RWPE2 (cell line): ENCODE measurements at regions not wholly inside any gene's neighbourhood (a gene's known extent, or its start where the extent isn't known, plus 50 kb on each side); places are given as distances from the start of the nearest gene placed in this dataset.

Experiments used
- ATAC-seq: fragments of 200-7000 bp; cut with Tn5 transposase; 3 replicates; pipeline ENCODE4 v1.9.1; 2021; ENCODE audit warnings: low read depth
- DNase-seq: peaks from one replicate; pipeline ENCODE4 v3.0.0-alpha.2; 2020; ENCODE audit warnings: low spot score
- H3K27ac ChIP-seq: fragments of 450-650 bp; 2 replicates; pipeline ENCODE4 v1.5.1; 2017; ENCODE audit warnings: mild to moderate bottlenecking; ENCODE audit not compliant: poor library complexity, severe bottlenecking
- H3K27me3 ChIP-seq: fragments of 250-450 bp; sonication (Bioruptor Pico); 2 replicates; pipeline ENCODE4 v1.5.1; 2021; ENCODE audit warnings: mild to moderate bottlenecking, moderate library complexity; ENCODE audit not compliant: insufficient read depth, poor library complexity, severe bottlenecking
- H3K36me3 ChIP-seq: fragments of 250-450 bp; sonication (Bioruptor Pico); 2 replicates; pipeline ENCODE4 v1.5.1; 2020; ENCODE audit warnings: low read depth, mild to moderate bottlenecking, moderate library complexity
- H3K4me1 ChIP-seq: fragments of 250-450 bp; sonication (Bioruptor Pico); 2 replicates; pipeline ENCODE4 v1.5.1; 2021; ENCODE audit warnings: mild to moderate bottlenecking, moderate library complexity; ENCODE audit not compliant: insufficient read depth, poor library complexity, severe bottlenecking
- H3K4me3 ChIP-seq: fragments of 250-450 bp; sonication (Bioruptor Pico); 2 replicates; pipeline ENCODE4 v1.5.1; 2021; ENCODE audit warnings: mild to moderate bottlenecking, moderate library complexity; ENCODE audit not compliant: severe bottlenecking
- H3K9me3 ChIP-seq: fragments of 250-450 bp; sonication (Bioruptor Pico); 2 replicates; pipeline ENCODE4 v1.5.1; 2021; ENCODE audit warnings: mild to moderate bottlenecking, moderate library complexity; ENCODE audit not compliant: severe bottlenecking
- TF ChIP-seq, protein P1 (sequence below): fragments of 450-650 bp; IDR thresholded peaks from one replicate; pipeline ENCODE4 v1.5.1; 2017; ENCODE audit warnings: mild to moderate bottlenecking, moderate library complexity; ENCODE audit not compliant: poor library complexity, severe bottlenecking

DNA sequence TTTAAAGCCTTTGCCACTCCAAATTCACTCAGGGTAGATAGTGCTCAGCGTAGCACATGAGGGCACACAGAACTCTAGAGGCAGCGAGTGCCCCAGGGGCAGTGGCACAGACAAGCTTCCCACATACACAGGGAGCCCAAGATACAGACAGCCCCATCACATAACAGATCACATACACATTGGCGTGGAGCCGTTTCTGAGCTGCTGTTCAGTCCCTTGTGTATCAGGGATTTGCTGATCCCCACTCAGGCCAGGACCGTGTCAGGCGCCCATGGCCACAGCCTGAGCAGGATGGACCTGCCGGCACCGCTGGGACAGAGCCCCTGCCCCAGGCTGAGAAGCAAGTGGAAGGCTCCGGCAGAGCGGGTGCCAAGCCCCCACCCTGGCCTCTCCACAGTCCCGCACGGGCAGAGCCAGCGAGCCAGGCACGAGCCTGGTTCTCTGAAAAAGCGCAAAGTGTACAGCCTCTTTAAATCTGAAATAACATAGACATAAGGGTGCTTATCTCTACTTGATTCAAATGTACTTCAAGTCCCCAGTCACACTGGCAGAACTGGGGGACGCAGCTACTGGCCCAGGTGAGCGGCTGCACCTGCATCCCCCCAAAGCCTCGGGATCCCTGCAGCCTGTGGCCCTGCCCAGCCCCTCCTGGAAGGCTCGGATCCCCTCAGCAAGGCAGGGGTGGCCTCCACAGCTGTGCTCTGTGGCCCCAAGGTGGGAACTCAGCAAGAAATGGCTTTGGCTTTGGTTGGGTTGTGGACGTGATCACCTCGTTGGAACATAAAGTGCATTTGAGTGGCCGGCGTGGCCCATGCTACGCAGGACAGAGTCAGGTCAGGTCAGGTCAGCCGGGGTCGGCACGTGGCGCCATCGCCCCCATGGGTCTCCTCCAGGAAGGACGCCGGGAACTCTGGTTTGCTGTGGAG lies 231.3 kb downstream of the ERMARD start:
- Histone ChIP-seq H3K27me3 (no peaks in the 10 kb centered on the region), H3K36me3 (no peaks in the 10 kb centered on the region), H3K27ac (no peak overlapping the region), H3K4me1 (peaks cover 10% of the 10 kb centered on the region), H3K4me3 (no peak overlapping the region), H3K9me3 (no peaks in the 10 kb centered on the region)
- DNase-seq (no peak), ATAC-seq (no peak)
- TF ChIP-seq, protein P1, sequence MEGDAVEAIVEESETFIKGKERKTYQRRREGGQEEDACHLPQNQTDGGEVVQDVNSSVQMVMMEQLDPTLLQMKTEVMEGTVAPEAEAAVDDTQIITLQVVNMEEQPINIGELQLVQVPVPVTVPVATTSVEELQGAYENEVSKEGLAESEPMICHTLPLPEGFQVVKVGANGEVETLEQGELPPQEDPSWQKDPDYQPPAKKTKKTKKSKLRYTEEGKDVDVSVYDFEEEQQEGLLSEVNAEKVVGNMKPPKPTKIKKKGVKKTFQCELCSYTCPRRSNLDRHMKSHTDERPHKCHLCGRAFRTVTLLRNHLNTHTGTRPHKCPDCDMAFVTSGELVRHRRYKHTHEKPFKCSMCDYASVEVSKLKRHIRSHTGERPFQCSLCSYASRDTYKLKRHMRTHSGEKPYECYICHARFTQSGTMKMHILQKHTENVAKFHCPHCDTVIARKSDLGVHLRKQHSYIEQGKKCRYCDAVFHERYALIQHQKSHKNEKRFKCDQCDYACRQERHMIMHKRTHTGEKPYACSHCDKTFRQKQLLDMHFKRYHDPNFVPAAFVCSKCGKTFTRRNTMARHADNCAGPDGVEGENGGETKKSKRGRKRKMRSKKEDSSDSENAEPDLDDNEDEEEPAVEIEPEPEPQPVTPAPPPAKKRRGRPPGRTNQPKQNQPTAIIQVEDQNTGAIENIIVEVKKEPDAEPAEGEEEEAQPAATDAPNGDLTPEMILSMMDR = no peak

DNA sequence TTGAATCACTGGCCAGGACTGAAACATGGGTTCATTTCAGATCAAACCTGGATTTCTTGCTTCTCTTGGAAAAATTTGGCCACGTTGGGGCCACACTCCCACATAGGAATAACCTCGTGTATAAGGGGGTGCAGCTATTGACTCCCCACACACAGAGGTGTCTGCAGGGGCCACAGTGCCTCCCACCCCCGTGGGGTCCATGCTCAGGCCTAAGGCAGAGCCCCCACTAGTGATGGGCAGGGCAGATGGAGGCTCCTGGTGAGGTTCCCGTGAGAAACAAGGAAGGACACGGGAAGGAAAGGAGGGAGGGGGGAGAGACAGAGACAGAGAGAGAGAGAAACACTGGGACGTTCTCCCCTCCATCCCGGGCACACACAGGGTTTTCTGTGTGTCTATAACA lies 230.5 kb downstream of the ERMARD start:
- Histone ChIP-seq H3K27ac (no peak overlapping the region), H3K4me1 (peaks cover 14% of the 10 kb centered on the region), H3K9me3 (no peaks in the 10 kb centered on the region), H3K4me3 (no peak overlapping the region), H3K27me3 (no peaks in the 10 kb centered on the region), H3K36me3 (no peaks in the 10 kb centered on the region)
- TF ChIP-seq, protein P1 = no peak
- ATAC-seq (no peak), DNase-seq (no peak)

DNA sequence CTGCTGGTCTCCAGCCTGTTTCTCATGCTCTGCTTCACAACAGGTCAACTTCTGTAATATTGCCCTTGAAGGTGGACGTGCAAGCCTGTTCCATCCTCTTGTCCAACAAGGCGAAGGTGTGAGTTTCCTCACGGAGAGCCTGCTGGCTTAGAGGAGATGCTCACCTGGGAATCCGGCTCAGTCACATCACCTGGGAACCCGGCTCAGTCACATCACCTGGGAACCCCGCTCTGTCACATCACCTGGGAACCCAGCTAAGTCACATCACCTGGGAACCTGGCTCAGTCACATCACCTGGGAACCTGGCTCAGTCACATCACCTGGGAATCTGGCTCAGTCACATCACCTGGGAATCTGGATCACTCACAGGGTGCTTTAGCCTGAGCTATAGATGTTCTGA lies 230.1 kb downstream of the ERMARD start:
- TF ChIP-seq, protein P1 = no peak
- Histone ChIP-seq H3K4me1 (peaks cover 18% of the 10 kb centered on the region), H3K27ac (no peak overlapping the region), H3K36me3 (no peaks in the 10 kb centered on the region), H3K4me3 (no peak overlapping the region), H3K9me3 (no peaks in the 10 kb centered on the region), H3K27me3 (no peaks in the 10 kb centered on the region)
- no peak for ATAC-seq
- no peak for DNase-seq

DNA sequence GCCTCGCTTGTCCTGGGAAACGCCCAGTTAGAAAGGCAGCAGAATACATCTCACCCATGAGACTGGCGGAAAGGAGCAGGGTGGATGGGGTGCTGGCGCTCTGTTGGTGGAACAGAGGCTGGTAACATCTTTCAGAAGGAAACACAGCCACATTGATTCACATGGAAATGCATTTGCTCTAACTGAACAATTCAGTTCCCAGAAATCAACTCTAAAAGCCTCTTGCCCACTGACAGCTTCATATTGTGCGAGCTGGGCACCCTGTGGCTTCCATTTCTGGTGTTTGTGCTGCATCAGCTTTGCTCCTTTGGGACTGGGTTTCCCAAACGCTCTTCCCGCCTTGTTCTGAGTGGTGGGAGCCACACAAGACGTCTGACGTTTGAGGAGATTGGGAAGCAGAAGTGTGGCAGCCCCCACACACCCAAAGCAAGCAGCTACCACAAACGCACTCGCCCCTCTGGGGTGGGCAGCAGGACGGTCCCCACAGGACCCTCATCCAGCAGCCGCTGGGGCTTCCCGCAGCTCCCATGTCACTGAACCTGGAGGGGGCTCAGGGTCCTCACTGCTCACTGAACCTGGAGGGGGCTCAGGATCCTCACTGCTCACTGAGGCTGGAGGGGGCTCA lies 229.5 kb downstream of the ERMARD start:
- Histone ChIP-seq H3K4me1 (peaks cover 24% of the 10 kb centered on the region), H3K4me3 (no peak overlapping the region), H3K27ac (no peak overlapping the region), H3K36me3 (no peaks in the 10 kb centered on the region), H3K27me3 (no peaks in the 10 kb centered on the region), H3K9me3 (no peaks in the 10 kb centered on the region)
- ATAC-seq (no peak), DNase-seq (no peak)
- TF ChIP-seq, protein P1 = no peak
